Endothelial cell of umbilical vein (primary cell): ENCODE measurements at regions not wholly inside any gene's neighbourhood (a gene's known extent, or its start where the extent isn't known, plus 50 kb on each side); places are given as distances from the start of the nearest gene placed in this dataset.

ENCODE experiments used
- CTCF ChIP-seq, 2 donors: IDR thresholded peaks; 1 replicate in 1 of 2; 2 replicates in 1 of 2; pipeline ENCODE4 v1.5.1; 2011; ENCODE audit warnings: low read length in 2 of 2, mild to moderate bottlenecking in 2 of 2, moderate library complexity in 2 of 2, control low read depth in 1 of 2, inconsistent platforms in 1 of 2, low read depth in 1 of 2; ENCODE audit not compliant: insufficient read depth in 1 of 2; ENCODE audit errors: extremely low read depth in 1 of 2
- EZH2 ChIP-seq: IDR thresholded peaks from 2 replicates; pipeline ENCODE4 v1.6.1; 2012; ENCODE audit warnings: borderline replicate concordance, low read depth, mild to moderate bottlenecking, moderate library complexity, low read length, inconsistent platforms; ENCODE audit not compliant: severe bottlenecking
- FOS ChIP-seq: IDR thresholded peaks from 2 replicates; pipeline ENCODE4 v1.6.1; 2011; ENCODE audit warnings: mild to moderate bottlenecking, low read length, moderate library complexity, borderline replicate concordance; ENCODE audit not compliant: insufficient read depth
- MYC ChIP-seq: IDR thresholded peaks from one replicate; pipeline ENCODE4 v1.6.1; 2011; ENCODE audit warnings: mild to moderate bottlenecking, low read depth, low read length
- POLR2A ChIP-seq: IDR thresholded peaks from 2 replicates; pipeline ENCODE4 v1.6.1; 2012; ENCODE audit warnings: low read depth, mild to moderate bottlenecking, control low read depth, low read length
- POLR2AphosphoS5 ChIP-seq: IDR thresholded peaks from 2 replicates; pipeline ENCODE4 v1.6.1; 2012; ENCODE audit warnings: low read depth, mild to moderate bottlenecking, control low read depth, low read length, moderate library complexity; ENCODE audit not compliant: insufficient read depth
- TF ChIP-seq, protein P1 (sequence below): IDR thresholded peaks from 2 replicates; pipeline ENCODE4 v1.6.1; 2011; ENCODE audit not compliant: insufficient read depth, insufficient read length

- no peak for TF ChIP-seq CTCF (IDR thresholded peaks at IDR 0.05; ENCODE audit: extremely low read depth in 1 of 2, insufficient read depth in 1 of 2, low read depth in 1 of 2, low read length in 2 of 2)
- TF ChIP-seq POLR2AphosphoS5: no peak
- no peak for TF ChIP-seq EZH2
- TF ChIP-seq POLR2A: no peak
- TF ChIP-seq, protein P1, sequence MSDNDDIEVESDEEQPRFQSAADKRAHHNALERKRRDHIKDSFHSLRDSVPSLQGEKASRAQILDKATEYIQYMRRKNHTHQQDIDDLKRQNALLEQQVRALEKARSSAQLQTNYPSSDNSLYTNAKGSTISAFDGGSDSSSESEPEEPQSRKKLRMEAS: no peak
- no peak for TF ChIP-seq MYC
- TF ChIP-seq FOS: no peak
Measured at GRCh38 chr11:122046846-122047245, 69.2 kb downstream of the BLID start.
